Astrocyte (in vitro differentiated cells and primary cell): ENCODE measurements at regions not wholly inside any gene's neighbourhood (a gene's known extent, or its start where the extent isn't known, plus 50 kb on each side); places are given as distances from the start of the nearest gene placed in this dataset.

ENCODE experiments used
- DNase-seq: peaks from one replicate; pipeline ENCODE4 v3.0.0-alpha.2; 2010; ENCODE audit warnings: low read depth
- FAIRE-seq: peaks from 2 replicates; lab custom pipeline; 2011; peaks lifted over from hg19 to GRCh38; lab: Jason Lieb, UNC
- H2AFZ ChIP-seq: 2 replicates; pipeline ENCODE4 v1.6.0; 2012; ENCODE audit warnings: low read depth, low read length, inconsistent platforms
- H3K27ac ChIP-seq: 2 replicates; pipeline ENCODE4 v1.5.1; 2011; ENCODE audit warnings: low read depth, low read length, inconsistent platforms
- H3K27me3 ChIP-seq: 2 replicates; pipeline ENCODE4 v1.6.0; 2011; ENCODE audit warnings: low read length, inconsistent platforms; ENCODE audit not compliant: insufficient read depth
- H3K36me3 ChIP-seq: 2 replicates; pipeline ENCODE4 v1.5.1; 2011; ENCODE audit warnings: low read length, inconsistent platforms; ENCODE audit not compliant: insufficient read depth
- H3K4me1 ChIP-seq: 2 replicates; pipeline ENCODE4 v1.5.1; 2011; ENCODE audit warnings: low read length, inconsistent platforms; ENCODE audit not compliant: insufficient read depth
- H3K4me2 ChIP-seq: 2 replicates; pipeline ENCODE4 v1.6.0; 2012; ENCODE audit warnings: low read length, inconsistent platforms
- H3K4me3 ChIP-seq: 2 replicates; pipeline ENCODE4 v1.5.1; 2011; ENCODE audit warnings: low read depth, mild to moderate bottlenecking, low read length, inconsistent platforms; ENCODE audit not compliant: insufficient read depth
- H3K79me2 ChIP-seq: 2 replicates; pipeline ENCODE4 v1.6.0; 2012; ENCODE audit warnings: mild to moderate bottlenecking, low read length, inconsistent platforms; ENCODE audit not compliant: insufficient read depth
- H3K9ac ChIP-seq: 2 replicates; pipeline ENCODE4 v1.6.0; 2012; ENCODE audit warnings: mild to moderate bottlenecking, low read length, inconsistent platforms
- H3K9me3 ChIP-seq: 2 replicates; pipeline ENCODE4 v1.5.1; 2012; ENCODE audit warnings: low read depth, mild to moderate bottlenecking, low read length, inconsistent platforms; ENCODE audit not compliant: insufficient read depth
- H4K20me1 ChIP-seq: 2 replicates; pipeline ENCODE4 v1.6.0; 2012; ENCODE audit warnings: low read length, inconsistent platforms; ENCODE audit not compliant: insufficient read depth
- H3K27ac Mint-ChIP-seq: one replicate; pipeline ENCODE4 v1.8.0; 2021; ENCODE audit warnings: mild to moderate bottlenecking, mixed read lengths; ENCODE audit not compliant: unreplicated experiment
- H3K27me3 Mint-ChIP-seq: one replicate; pipeline ENCODE4 v1.8.0; 2021; ENCODE audit warnings: low read depth, mixed read lengths; ENCODE audit not compliant: unreplicated experiment
- H3K36me3 Mint-ChIP-seq: one replicate; pipeline ENCODE4 v1.8.0; 2021; ENCODE audit warnings: low read depth, mixed read lengths; ENCODE audit not compliant: unreplicated experiment
- H3K4me1 Mint-ChIP-seq: one replicate; pipeline ENCODE4 v1.8.0; 2021; ENCODE audit warnings: low read depth, mixed read lengths; ENCODE audit not compliant: unreplicated experiment
- H3K4me3 Mint-ChIP-seq: one replicate; pipeline ENCODE4 v1.8.0; 2021; ENCODE audit warnings: mild to moderate bottlenecking, moderate library complexity, mixed read lengths; ENCODE audit not compliant: unreplicated experiment
- H3K9me3 Mint-ChIP-seq: one replicate; pipeline ENCODE4 v1.8.0; 2021; ENCODE audit warnings: mild to moderate bottlenecking, mixed read lengths; ENCODE audit not compliant: unreplicated experiment
- EZH2 ChIP-seq: IDR thresholded peaks from 2 replicates; pipeline ENCODE4 v1.6.1; 2012; ENCODE audit warnings: mild to moderate bottlenecking, low read length, inconsistent platforms; ENCODE audit not compliant: insufficient read depth
- TF ChIP-seq, protein P1 (sequence below): IDR thresholded peaks from 2 replicates; pipeline ENCODE4 v1.5.1; 2011; ENCODE audit warnings: low read depth, mild to moderate bottlenecking, inconsistent platforms, low read length, moderate library complexity; ENCODE audit not compliant: insufficient read depth

DNA sequence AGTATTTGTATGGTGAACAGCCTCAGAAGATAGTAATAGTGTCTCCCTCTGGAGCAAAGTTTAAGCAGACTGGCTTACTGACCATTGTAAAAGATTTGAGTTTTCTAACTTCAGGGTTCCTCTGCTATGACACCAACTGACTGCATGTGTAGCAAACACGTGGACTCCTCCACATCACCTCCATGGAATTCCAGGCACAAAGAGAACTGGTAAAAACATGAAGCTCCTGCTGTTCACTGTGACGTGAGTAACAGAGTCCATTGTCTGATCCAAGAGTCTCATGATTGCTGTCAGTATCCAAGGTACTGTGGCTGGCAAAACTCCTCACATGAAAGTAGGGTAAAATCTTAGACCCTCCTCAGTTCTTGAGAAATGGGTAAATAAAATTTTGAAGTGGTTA, 107.6 kb upstream of the FAM9B start:
- no peak overlapping the region for H3K4me3 Mint-ChIP-seq
- Histone ChIP-seq H3K4me1 (no peaks in the 10 kb centered on the region), H3K9me3 (no peaks in the 10 kb centered on the region), H3K9ac (peak overlapping the region; percentile 62), H3K27me3 (no peaks in the 10 kb centered on the region), H2AFZ (no peak overlapping the region), H3K27ac (peak overlapping the region; percentile 42), H3K79me2 (no peaks in the 10 kb centered on the region), H4K20me1 (no peaks in the 10 kb centered on the region), H3K4me3 (no peak overlapping the region), H3K4me2 (peak overlapping the region; percentile 41), H3K36me3 (no peaks in the 10 kb centered on the region)
- peak; percentile 77 for DNase-seq
- FAIRE-seq: no peak
- no peaks in the 10 kb centered on the region for H3K4me1 Mint-ChIP-seq
- H3K9me3 Mint-ChIP-seq: no peaks in the 10 kb centered on the region
- peak overlapping the region; percentile 27 for H3K27ac Mint-ChIP-seq
- H3K27me3 Mint-ChIP-seq: no peaks in the 10 kb centered on the region
- no peaks in the 10 kb centered on the region for H3K36me3 Mint-ChIP-seq
- TF ChIP-seq EZH2: no peak
- TF ChIP-seq, protein P1, sequence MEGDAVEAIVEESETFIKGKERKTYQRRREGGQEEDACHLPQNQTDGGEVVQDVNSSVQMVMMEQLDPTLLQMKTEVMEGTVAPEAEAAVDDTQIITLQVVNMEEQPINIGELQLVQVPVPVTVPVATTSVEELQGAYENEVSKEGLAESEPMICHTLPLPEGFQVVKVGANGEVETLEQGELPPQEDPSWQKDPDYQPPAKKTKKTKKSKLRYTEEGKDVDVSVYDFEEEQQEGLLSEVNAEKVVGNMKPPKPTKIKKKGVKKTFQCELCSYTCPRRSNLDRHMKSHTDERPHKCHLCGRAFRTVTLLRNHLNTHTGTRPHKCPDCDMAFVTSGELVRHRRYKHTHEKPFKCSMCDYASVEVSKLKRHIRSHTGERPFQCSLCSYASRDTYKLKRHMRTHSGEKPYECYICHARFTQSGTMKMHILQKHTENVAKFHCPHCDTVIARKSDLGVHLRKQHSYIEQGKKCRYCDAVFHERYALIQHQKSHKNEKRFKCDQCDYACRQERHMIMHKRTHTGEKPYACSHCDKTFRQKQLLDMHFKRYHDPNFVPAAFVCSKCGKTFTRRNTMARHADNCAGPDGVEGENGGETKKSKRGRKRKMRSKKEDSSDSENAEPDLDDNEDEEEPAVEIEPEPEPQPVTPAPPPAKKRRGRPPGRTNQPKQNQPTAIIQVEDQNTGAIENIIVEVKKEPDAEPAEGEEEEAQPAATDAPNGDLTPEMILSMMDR: no peak

DNA sequence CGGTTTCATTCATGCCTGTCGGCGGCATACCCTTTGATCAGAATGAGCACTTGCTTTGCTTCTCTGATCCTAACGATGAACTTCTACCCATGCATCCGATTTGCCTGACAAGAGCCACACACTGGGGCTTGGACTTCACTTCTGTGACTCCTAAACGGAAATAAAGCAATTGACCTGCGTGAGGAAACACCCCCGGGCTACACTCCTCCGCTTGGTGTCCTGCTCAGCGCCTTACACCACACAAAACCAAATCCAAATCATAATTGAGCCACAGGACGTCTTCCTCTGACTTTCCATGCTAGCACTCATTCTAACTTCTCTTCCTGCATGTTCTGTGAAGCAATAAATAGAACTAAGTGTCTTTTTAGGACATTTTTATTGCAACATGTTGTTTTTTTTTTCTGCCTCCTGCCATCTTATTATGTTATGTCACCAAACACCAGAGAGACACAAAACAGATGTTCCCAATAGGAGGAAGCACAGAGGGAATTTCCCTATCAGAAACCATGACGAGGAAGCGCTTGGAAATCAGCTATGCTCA, 110.8 kb upstream of the FAM9B start:
- FAIRE-seq (peak; percentile 13), DNase-seq (no peak)
- Histone ChIP-seq H3K79me2 (no peaks in the 10 kb centered on the region), H3K9me3 (no peaks in the 10 kb centered on the region), H3K4me1 (peaks cover 13% of the 10 kb centered on the region), H2AFZ (no peak overlapping the region), H3K27ac (no peak overlapping the region), H3K9ac (no peak overlapping the region), H3K27me3 (no peaks in the 10 kb centered on the region), H4K20me1 (no peaks in the 10 kb centered on the region), H3K36me3 (no peaks in the 10 kb centered on the region), H3K4me2 (no peak overlapping the region), H3K4me3 (no peak overlapping the region)
- no peak for TF ChIP-seq EZH2
- TF ChIP-seq, protein P1: no peak
- no peaks in the 10 kb centered on the region for H3K27me3 Mint-ChIP-seq
- no peak overlapping the region for H3K27ac Mint-ChIP-seq
- H3K36me3 Mint-ChIP-seq: no peaks in the 10 kb centered on the region
- no peak overlapping the region for H3K4me3 Mint-ChIP-seq
- no peaks in the 10 kb centered on the region for H3K9me3 Mint-ChIP-seq
- peaks cover 21% of the 10 kb centered on the region for H3K4me1 Mint-ChIP-seq

DNA sequence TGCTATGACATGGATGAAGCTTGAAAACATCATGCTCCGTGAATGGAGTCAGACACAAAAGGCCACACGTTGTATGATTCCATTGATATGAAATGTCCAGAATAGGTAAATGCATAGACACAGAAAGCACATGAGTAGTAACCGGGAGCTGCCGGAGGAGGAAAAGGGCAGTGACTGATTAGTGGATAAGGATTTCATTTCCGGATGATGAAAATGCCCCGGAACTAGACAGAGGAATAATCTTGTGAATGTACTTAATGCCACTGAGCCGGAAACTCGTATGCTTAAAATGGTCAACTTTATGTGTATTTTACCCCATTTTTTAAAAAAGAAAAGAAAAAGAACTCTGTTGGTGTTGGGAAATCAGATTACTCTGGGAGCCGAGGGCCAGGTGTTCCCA, 112.7 kb upstream of the FAM9B start:
- Histone ChIP-seq H3K36me3 (no peaks in the 10 kb centered on the region), H3K27ac (no peak overlapping the region), H3K9me3 (peaks cover under 1% of the 10 kb centered on the region), H3K4me1 (peaks cover 13% of the 10 kb centered on the region), H3K27me3 (no peaks in the 10 kb centered on the region), H4K20me1 (no peaks in the 10 kb centered on the region), H2AFZ (no peak overlapping the region), H3K9ac (no peak overlapping the region), H3K4me3 (no peak overlapping the region), H3K79me2 (no peaks in the 10 kb centered on the region), H3K4me2 (no peak overlapping the region)
- no peaks in the 10 kb centered on the region for H3K27me3 Mint-ChIP-seq
- FAIRE-seq (no peak), DNase-seq (no peak)
- peaks cover 6% of the 10 kb centered on the region for H3K9me3 Mint-ChIP-seq
- peaks cover 22% of the 10 kb centered on the region for H3K4me1 Mint-ChIP-seq
- no peak overlapping the region for H3K4me3 Mint-ChIP-seq
- no peak overlapping the region for H3K27ac Mint-ChIP-seq
- H3K36me3 Mint-ChIP-seq: no peaks in the 10 kb centered on the region
- no peak for TF ChIP-seq EZH2
- TF ChIP-seq, protein P1: no peak
